Adrenal gland (tissue), 9 donors: ENCODE measurements at regions not wholly inside any gene's neighbourhood (a gene's known extent, or its start where the extent isn't known, plus 50 kb on each side); places are given as distances from the start of the nearest gene placed in this dataset.

Experiments used
- DNase-seq, 7 donors: peaks; one replicate each; pipeline ENCODE4 v3.0.0-alpha.2; 2019 to 2020
- H3K27ac ChIP-seq, 5 donors: fragments of 200-600 bp; sonication (generic) in 4 of 5; 1 replicate in 3 of 5; 2 replicates in 2 of 5; pipeline versions ENCODE4 v1.5.1 to v1.8.0; 2016 to 2020; ENCODE audit warnings: mild to moderate bottlenecking in 1 of 5
- H3K27me3 ChIP-seq: fragments of 200-600 bp; 2 replicates; pipeline ENCODE4 v1.8.0; 2021
- H3K36me3 ChIP-seq, 2 donors: fragments of 200-600 bp; replicated peaks in 1 of 2; 1 replicate in 1 of 2; 2 replicates in 1 of 2; pipeline versions ENCODE4 v1.5.1 to v1.8.0; 2018 to 2022
- H3K4me1 ChIP-seq, 2 donors: fragments of 200-600 bp; replicated peaks in 1 of 2; 1 replicate in 1 of 2; 2 replicates in 1 of 2; pipeline versions ENCODE4 v1.5.1 to v1.8.0; 2018 to 2021
- H3K4me3 ChIP-seq, 4 donors: fragments of 200-600 bp; sonication (generic) in 3 of 4; one replicate each; pipeline ENCODE4 v1.5.1; 2016 to 2018
- H3K9me3 ChIP-seq, 3 donors: fragments of 200-600 bp; sonication (generic) in 1 of 3; replicated peaks in 1 of 3; 1 replicate in 2 of 3; 2 replicates in 1 of 3; pipeline versions ENCODE4 v1.5.1 to v1.8.0; 2016 to 2021
- CTCF ChIP-seq, 6 experiments: fragments of 450-650 bp in 4 of 6; fragments of 200-600 bp in 2 of 6; sonication (generic) in 1 of 6; IDR thresholded peaks; 1 replicate in 5 of 6; 2 replicates in 1 of 6; pipeline versions ENCODE4 v1.5.1 to v1.8.0; 2016 to 2021; ENCODE audit warnings: antibody characterized with exemption in 6 of 6, mild to moderate bottlenecking in 2 of 6, moderate library complexity in 1 of 6
- POLR2A ChIP-seq, 2 donors: fragments of 450-650 bp; IDR thresholded peaks; one replicate each; pipeline ENCODE4 v1.6.1; 2017; ENCODE audit warnings: antibody characterized with exemption in 2 of 2, mild to moderate bottlenecking in 2 of 2, moderate library complexity in 1 of 2
- WGBS, 4 donors: extraction: QIAGEN DNeasy Blood & Tissue Kit in 2 of 4; methylation state at CpG; one replicate each; pipeline versions ENCODE4 v1.1.5 to v1.1.7; 2013 to 2017; 5-methylcytosine and 5-hydroxymethylcytosine counted together
- intact Hi-C, 2 donors: fragments of 100-400 bp; cut with DNase I; formaldehyde crosslinking; loops; one replicate each; pipeline versions ENCODE4 v1.14.1 to v1.15.0; 2022 to 2023
- donor health status: healthy with polysubstance abuse.
- donor health status: Bipolar disorder and iron deficiency.
- donor health status: DM: yes; HTN: yes; CAD: no.
- donor health status: DM: no; HTN: no; CAD: no.
- donor health status: DM: no; HTN: no; CAD: no.

GRCh38 chr9:75642522-75642921, 248.0 kb upstream of the PCSK5 start:
- Histone ChIP-seq H3K4me1 (no peaks in the 10 kb centered on the region), H3K36me3 (no peaks in the 10 kb centered on the region), H3K9me3 (no peaks in the 10 kb centered on the region), H3K27ac (no peak overlapping the region), H3K27me3 (no peaks in the 10 kb centered on the region), H3K4me3 (no peak overlapping the region)
- no peak for TF ChIP-seq CTCF (IDR thresholded peaks at IDR 0.05)
- TF ChIP-seq POLR2A (IDR thresholded peaks at IDR 0.05): no peak
- intact Hi-C loops: no loop called here
- no peak for DNase-seq

GRCh38 chr9:75644649-75645048, 245.8 kb upstream of the PCSK5 start:
- Histone ChIP-seq H3K36me3 (no peaks in the 10 kb centered on the region), H3K27ac (no peak overlapping the region), H3K27me3 (no peaks in the 10 kb centered on the region), H3K4me3 (no peak overlapping the region), H3K4me1 (no peaks in the 10 kb centered on the region), H3K9me3 (no peaks in the 10 kb centered on the region)
- no peak for DNase-seq
- 60 to 78% (median 72%) methylated on average over 1 to 2 of the region's 2 CpGs for WGBS, 4 donors
- intact Hi-C loops: no loop called here
- no peak for TF ChIP-seq POLR2A (IDR thresholded peaks at IDR 0.05)
- TF ChIP-seq CTCF (IDR thresholded peaks at IDR 0.05): no peak

- Histone ChIP-seq H3K27ac (no peak overlapping the region), H3K36me3 (no peaks in the 10 kb centered on the region), H3K4me1 (no peaks in the 10 kb centered on the region), H3K27me3 (no peaks in the 10 kb centered on the region), H3K9me3 (no peaks in the 10 kb centered on the region), H3K4me3 (no peak overlapping the region)
- 79 to 93% (median 89%) methylated on average over 8 of the region's 8 CpGs for WGBS, 4 donors
- DNase-seq: no peak
- TF ChIP-seq POLR2A (IDR thresholded peaks at IDR 0.05): no peak
- no peak for TF ChIP-seq CTCF (IDR thresholded peaks at IDR 0.05)
- intact Hi-C loops: no loop called here
Measured at GRCh38 chr9:75648034-75648433, 242.4 kb upstream of the PCSK5 start.

- intact Hi-C loops: no loop called here
- WGBS, 4 donors: 74 to 84% (median 76%) methylated on average over 4 to 5 of the region's 5 CpGs
- Histone ChIP-seq H3K27ac (no peak overlapping the region), H3K4me3 (no peak overlapping the region), H3K9me3 (no peaks in the 10 kb centered on the region), H3K36me3 (no peaks in the 10 kb centered on the region), H3K4me1 (no peaks in the 10 kb centered on the region), H3K27me3 (no peaks in the 10 kb centered on the region)
- no peak for DNase-seq
- TF ChIP-seq CTCF (IDR thresholded peaks at IDR 0.05): no peak
- no peak for TF ChIP-seq POLR2A (IDR thresholded peaks at IDR 0.05)
Measured at GRCh38 chr9:75649060-75649459, 241.4 kb upstream of the PCSK5 start.
